Bronchial epithelial cell (primary cell): ENCODE measurements at regions not wholly inside any gene's neighbourhood (a gene's known extent, or its start where the extent isn't known, plus 50 kb on each side); places are given as distances from the start of the nearest gene placed in this dataset.

ENCODE experiments used
- DNase-seq: peaks from one replicate; pipeline ENCODE4 v3.0.0-alpha.2; 2010; ENCODE audit warnings: low read depth
- FAIRE-seq: peaks from 2 replicates; lab custom pipeline; 2011; peaks lifted over from hg19 to GRCh38; lab: Jason Lieb, UNC
- H3K27me3 ChIP-seq: 2 replicates; pipeline ENCODE4 v1.5.1; 2011; ENCODE audit warnings: low read length; ENCODE audit not compliant: control insufficient read depth, insufficient read depth
- H3K36me3 ChIP-seq: 2 replicates; pipeline ENCODE4 v1.5.1; 2011; ENCODE audit warnings: low read length; ENCODE audit not compliant: control insufficient read depth, insufficient read depth
- H3K4me3 ChIP-seq: 2 replicates; pipeline ENCODE4 v1.5.1; 2011; ENCODE audit warnings: mild to moderate bottlenecking, low read depth, low read length, control low read depth
- TF ChIP-seq, protein P1 (sequence below): IDR thresholded peaks from 2 replicates; pipeline ENCODE4 v1.5.1; 2011; ENCODE audit warnings: mild to moderate bottlenecking, moderate library complexity, low read length, control low read depth, inconsistent platforms; ENCODE audit not compliant: insufficient read depth, severe bottlenecking

DNA sequence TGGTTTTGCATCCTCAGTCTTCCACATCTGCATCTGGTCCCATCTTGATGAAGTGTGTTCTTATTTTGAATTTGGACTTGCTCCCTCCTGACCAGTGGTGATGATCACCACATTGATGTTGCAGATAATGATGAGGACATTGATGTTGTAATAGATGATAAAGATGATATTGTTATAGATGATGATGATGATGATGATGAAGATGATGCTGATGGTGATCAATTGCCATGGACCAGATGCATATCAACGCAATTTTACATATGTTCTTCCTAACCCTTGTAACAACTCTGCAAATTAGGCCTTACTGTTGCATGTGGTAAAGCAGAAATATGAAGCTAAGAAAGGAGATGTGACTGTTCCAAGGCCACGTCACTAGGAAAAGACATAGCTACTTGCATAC lies 380.3 kb upstream of the TBX3 start:
- Histone ChIP-seq H3K4me3 (no peak overlapping the region), H3K36me3 (no peaks in the 10 kb centered on the region), H3K27me3 (no peaks in the 10 kb centered on the region)
- TF ChIP-seq, protein P1, sequence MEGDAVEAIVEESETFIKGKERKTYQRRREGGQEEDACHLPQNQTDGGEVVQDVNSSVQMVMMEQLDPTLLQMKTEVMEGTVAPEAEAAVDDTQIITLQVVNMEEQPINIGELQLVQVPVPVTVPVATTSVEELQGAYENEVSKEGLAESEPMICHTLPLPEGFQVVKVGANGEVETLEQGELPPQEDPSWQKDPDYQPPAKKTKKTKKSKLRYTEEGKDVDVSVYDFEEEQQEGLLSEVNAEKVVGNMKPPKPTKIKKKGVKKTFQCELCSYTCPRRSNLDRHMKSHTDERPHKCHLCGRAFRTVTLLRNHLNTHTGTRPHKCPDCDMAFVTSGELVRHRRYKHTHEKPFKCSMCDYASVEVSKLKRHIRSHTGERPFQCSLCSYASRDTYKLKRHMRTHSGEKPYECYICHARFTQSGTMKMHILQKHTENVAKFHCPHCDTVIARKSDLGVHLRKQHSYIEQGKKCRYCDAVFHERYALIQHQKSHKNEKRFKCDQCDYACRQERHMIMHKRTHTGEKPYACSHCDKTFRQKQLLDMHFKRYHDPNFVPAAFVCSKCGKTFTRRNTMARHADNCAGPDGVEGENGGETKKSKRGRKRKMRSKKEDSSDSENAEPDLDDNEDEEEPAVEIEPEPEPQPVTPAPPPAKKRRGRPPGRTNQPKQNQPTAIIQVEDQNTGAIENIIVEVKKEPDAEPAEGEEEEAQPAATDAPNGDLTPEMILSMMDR: no peak
- FAIRE-seq (no peak), DNase-seq (no peak)

DNA sequence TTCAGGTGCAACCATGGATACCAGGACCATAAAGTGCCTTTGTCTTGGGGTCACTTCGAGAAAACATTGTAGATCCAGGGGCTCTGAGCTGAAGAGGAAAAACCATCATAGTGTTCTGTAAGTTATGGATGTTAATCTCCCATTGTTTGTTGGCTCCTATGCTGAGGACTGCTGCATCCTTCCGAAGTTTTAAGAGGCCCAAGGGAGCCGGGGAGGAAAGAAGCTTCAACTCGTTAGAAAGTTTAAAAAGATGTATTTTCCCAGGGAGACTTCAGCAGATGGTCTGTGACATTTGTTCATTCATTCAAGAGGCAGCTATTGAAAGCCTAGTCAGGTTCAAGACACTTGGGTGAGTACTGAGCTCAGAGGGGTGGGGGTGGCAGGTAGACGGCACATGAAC lies 378.8 kb upstream of the TBX3 start:
- no peak for FAIRE-seq
- H3K27me3 ChIP-seq: no peaks in the 10 kb centered on the region
- no peaks in the 10 kb centered on the region for H3K36me3 ChIP-seq
- no peak overlapping the region for H3K4me3 ChIP-seq
- no peak for DNase-seq
- TF ChIP-seq, protein P1: no peak

DNA sequence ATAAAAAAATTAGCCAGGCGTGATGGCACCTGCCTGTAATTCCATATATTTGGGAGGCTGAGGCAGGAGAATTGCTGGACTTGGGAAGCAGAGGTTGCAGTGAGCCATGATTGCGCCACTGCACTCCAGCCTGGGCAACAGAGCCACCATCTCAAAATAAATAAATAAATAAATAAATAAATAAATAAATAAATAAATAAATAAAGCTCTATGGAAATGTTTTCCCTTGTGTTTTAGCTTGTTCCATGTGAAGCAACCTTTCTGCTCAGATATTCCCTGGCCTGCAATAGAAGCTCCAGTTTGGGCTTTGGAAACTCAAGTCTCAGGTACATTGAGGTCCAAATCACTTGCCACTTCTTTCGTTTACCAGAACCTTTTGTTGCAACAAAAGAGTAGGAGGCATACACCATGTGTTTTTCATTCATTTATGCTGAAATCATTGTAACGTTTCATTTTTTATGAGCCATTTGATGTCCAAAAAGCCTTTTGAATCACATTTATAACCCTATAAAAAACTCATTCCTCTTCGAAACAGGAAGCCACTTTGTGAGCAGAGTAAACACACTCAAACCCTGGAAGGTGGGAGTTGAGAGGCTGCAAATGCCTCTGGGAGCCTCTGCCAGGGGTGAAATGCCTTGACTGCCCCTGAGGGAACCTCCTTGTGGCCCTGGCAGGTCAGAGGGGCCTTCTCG lies 376.6 kb upstream of the TBX3 start:
- FAIRE-seq (no peak), DNase-seq (no peak)
- Histone ChIP-seq H3K27me3 (no peaks in the 10 kb centered on the region), H3K36me3 (no peaks in the 10 kb centered on the region), H3K4me3 (no peak overlapping the region)
- TF ChIP-seq, protein P1: no peak

DNA sequence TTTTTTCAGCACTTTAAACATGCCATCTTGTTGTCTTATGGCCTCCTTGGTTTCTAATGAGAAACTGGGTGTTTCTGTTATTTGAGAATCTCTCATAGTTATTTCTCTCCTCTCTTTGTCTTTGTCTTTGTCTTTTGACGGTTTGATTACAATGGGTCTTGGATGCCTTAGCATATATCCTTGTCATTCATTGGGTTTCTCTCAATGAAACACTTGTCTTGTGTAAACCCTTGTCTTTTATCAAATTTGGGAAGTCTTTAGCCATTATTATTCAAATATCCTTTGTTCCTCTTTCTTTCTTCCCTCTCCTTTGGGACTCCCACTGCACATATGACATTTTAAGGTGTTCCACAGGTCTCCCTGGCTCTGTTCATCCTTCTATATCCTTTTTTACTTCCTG lies 373.5 kb upstream of the TBX3 start:
- DNase-seq (no peak), FAIRE-seq (no peak)
- Histone ChIP-seq H3K4me3 (no peak overlapping the region), H3K27me3 (no peaks in the 10 kb centered on the region), H3K36me3 (no peaks in the 10 kb centered on the region)
- TF ChIP-seq, protein P1: no peak

DNA sequence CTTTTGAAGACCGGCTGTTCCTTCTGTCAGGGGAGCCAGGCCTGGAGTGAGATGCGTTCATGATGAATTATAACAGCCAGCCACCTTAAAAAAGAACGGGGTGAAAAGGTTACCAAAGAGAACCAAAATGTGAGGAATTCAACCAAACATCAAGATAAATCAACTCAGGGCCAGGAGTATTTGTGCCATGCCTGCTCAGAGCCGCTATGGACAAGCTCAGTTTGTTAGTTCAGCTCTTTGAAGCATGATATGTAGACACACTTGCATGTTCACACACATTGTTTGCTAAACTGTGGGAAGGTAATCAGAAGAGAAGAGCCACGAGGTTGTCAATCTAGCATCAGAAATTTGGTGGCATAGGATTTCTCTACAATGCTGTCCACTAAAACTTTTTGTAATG lies 367.4 kb upstream of the TBX3 start:
- FAIRE-seq: no peak
- no peak for DNase-seq
- TF ChIP-seq, protein P1: no peak

DNA sequence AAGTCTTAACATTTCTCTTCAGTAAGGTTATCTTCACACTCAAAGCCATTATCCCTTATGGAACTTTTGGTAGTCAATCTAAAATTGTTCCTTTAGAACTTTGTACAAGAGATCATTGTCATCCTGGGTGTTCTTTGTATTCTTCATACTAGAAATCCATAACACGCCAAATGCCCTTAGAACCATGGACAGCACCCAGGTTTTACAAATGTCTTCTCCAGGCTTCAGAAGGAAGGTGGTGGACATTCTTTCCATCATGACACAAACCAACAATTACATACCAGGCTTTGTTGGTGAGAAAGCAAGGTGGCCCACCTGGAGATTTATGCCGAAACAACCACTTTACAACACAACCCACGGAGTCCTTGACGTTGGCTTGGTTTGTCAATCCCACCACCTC lies 365.6 kb upstream of the TBX3 start:
- TF ChIP-seq, protein P1: no peak
- no peak overlapping the region for H3K4me3 ChIP-seq
- DNase-seq (no peak), FAIRE-seq (no peak)
- no peaks in the 10 kb centered on the region for H3K36me3 ChIP-seq
- H3K27me3 ChIP-seq: no peaks in the 10 kb centered on the region

More for the DNA sequence above, 367.4 kb upstream of the TBX3 start:
- no peaks in the 10 kb centered on the region for H3K27me3 ChIP-seq
- H3K36me3 ChIP-seq: no peaks in the 10 kb centered on the region
- H3K4me3 ChIP-seq: no peak overlapping the region
